SK-N-SH treated with all-trans-retinoic acid at 6 μM for 48 hours (cell line): ENCODE measurements at regions not wholly inside any gene's neighbourhood (a gene's known extent, or its start where the extent isn't known, plus 50 kb on each side); places are given as distances from the start of the nearest gene placed in this dataset.

Source experiments
- ATAC-seq: fragments of 200-7000 bp; cut with Tn5 transposase; 3 replicates; pipeline ENCODE4 v1.9.1; 2020; ENCODE audit warnings: mild to moderate bottlenecking, moderate library complexity
- ARNTL ChIP-seq: fragments of 450-650 bp; formaldehyde crosslinking; IDR thresholded peaks from 2 replicates; pipeline ENCODE4 v1.5.0; 2020; ENCODE audit warnings: low read depth, mild to moderate bottlenecking, moderate library complexity, borderline replicate concordance
- BACH2 ChIP-seq: fragments of 250-450 bp; sonication (Bioruptor Pico); IDR thresholded peaks from 2 replicates; pipeline ENCODE4 v1.9.0; 2021; ENCODE audit warnings: mild to moderate bottlenecking, borderline replicate concordance
- CSDC2 ChIP-seq: fragments of 250-450 bp; sonication (Bioruptor Pico); IDR thresholded peaks from 2 replicates; pipeline ENCODE4 v1.5.0; 2020; ENCODE audit warnings: mild to moderate bottlenecking, moderate library complexity
- GLIS3 ChIP-seq: fragments of 250-450 bp; sonication (Bioruptor Pico); IDR thresholded peaks from 2 replicates; pipeline ENCODE4 v1.5.0; 2020; ENCODE audit warnings: mild to moderate bottlenecking, moderate library complexity
- ISL1 ChIP-seq: fragments of 250-450 bp; sonication (Bioruptor Pico); IDR thresholded peaks from 2 replicates; pipeline ENCODE4 v2.1.2; 2022; ENCODE audit warnings: mild to moderate bottlenecking, moderate library complexity
- OSR1 ChIP-seq: fragments of 250-450 bp; sonication (Bioruptor Pico); IDR thresholded peaks from 2 replicates; pipeline ENCODE4 v1.8.0; 2022; ENCODE audit warnings: moderate library complexity, mild to moderate bottlenecking, inconsistent platforms
- PPARA ChIP-seq: fragments of 250-450 bp; sonication (Bioruptor Pico); IDR thresholded peaks from 2 replicates; pipeline ENCODE4 v1.5.0; 2020; ENCODE audit warnings: mild to moderate bottlenecking, borderline replicate concordance
- RARB ChIP-seq: fragments of 250-450 bp; sonication (Bioruptor Pico); IDR thresholded peaks from 2 replicates; pipeline ENCODE4 v1.8.0; 2021; ENCODE audit warnings: mild to moderate bottlenecking, moderate library complexity
- SNAI2 ChIP-seq: fragments of 250-450 bp; sonication (Bioruptor Pico); IDR thresholded peaks from 2 replicates; pipeline ENCODE4 v1.5.0; 2020; ENCODE audit warnings: mild to moderate bottlenecking, moderate library complexity
- TCF4 ChIP-seq: fragments of 250-450 bp; sonication (Bioruptor Pico); IDR thresholded peaks from 2 replicates; pipeline ENCODE4 v1.8.0; 2021; ENCODE audit warnings: mild to moderate bottlenecking, moderate library complexity, borderline replicate concordance
- TOX ChIP-seq: fragments of 250-450 bp; sonication (Bioruptor Pico); IDR thresholded peaks from 2 replicates; pipeline ENCODE4 v1.8.0; 2021; ENCODE audit warnings: mild to moderate bottlenecking, moderate library complexity, borderline replicate concordance
- ZC3H10 ChIP-seq: fragments of 250-450 bp; sonication (Bioruptor Pico); IDR thresholded peaks from 2 replicates; pipeline ENCODE4 v1.5.1; 2021; ENCODE audit warnings: mild to moderate bottlenecking, moderate library complexity
- ZFP3 ChIP-seq: fragments of 250-450 bp; sonication (Bioruptor Pico); IDR thresholded peaks from 2 replicates; pipeline ENCODE4 v1.5.0; 2020; ENCODE audit warnings: mild to moderate bottlenecking, moderate library complexity
- ZFP30 ChIP-seq: fragments of 450-650 bp; formaldehyde crosslinking; IDR thresholded peaks from 2 replicates; pipeline ENCODE4 v1.5.0; 2022; ENCODE audit warnings: mild to moderate bottlenecking, moderate library complexity
- ZNF565 ChIP-seq: fragments of 450-650 bp; formaldehyde crosslinking; conservative IDR thresholded peaks from 2 replicates; pipeline ENCODE4 v1.5.0; 2020; ENCODE audit warnings: low read depth, mild to moderate bottlenecking, moderate library complexity
- ZNF70 ChIP-seq: fragments of 450-650 bp; formaldehyde crosslinking; IDR thresholded peaks from 2 replicates; pipeline ENCODE4 v1.5.0; 2020; ENCODE audit warnings: mild to moderate bottlenecking, moderate library complexity
- ZNF8 ChIP-seq: fragments of 450-650 bp; formaldehyde crosslinking; IDR thresholded peaks from 2 replicates; pipeline ENCODE4 v1.5.0; 2020; ENCODE audit warnings: mild to moderate bottlenecking, moderate library complexity
- TF ChIP-seq, protein P1 (sequence below): fragments of 250-450 bp; sonication (Bioruptor Pico); IDR thresholded peaks from 2 replicates; pipeline ENCODE4 v1.8.0; 2020; ENCODE audit warnings: mild to moderate bottlenecking, moderate library complexity, borderline replicate concordance
- TF ChIP-seq, protein P2 (sequence below): fragments of 250-450 bp; sonication (Bioruptor Pico); IDR thresholded peaks from 2 replicates; pipeline ENCODE4 v1.5.1; 2020; ENCODE audit warnings: low read depth, mild to moderate bottlenecking, moderate library complexity
- TF ChIP-seq, protein P3 (sequence below): fragments of 250-450 bp; sonication (Bioruptor Pico); IDR thresholded peaks from 2 replicates; pipeline ENCODE4 v1.5.1; 2021; ENCODE audit warnings: mild to moderate bottlenecking, moderate library complexity
- TF ChIP-seq, protein P4 (sequence below): fragments of 250-450 bp; sonication (Bioruptor Pico); IDR thresholded peaks from 2 replicates; pipeline ENCODE4 v1.5.0; 2020; ENCODE audit warnings: mild to moderate bottlenecking, moderate library complexity

DNA sequence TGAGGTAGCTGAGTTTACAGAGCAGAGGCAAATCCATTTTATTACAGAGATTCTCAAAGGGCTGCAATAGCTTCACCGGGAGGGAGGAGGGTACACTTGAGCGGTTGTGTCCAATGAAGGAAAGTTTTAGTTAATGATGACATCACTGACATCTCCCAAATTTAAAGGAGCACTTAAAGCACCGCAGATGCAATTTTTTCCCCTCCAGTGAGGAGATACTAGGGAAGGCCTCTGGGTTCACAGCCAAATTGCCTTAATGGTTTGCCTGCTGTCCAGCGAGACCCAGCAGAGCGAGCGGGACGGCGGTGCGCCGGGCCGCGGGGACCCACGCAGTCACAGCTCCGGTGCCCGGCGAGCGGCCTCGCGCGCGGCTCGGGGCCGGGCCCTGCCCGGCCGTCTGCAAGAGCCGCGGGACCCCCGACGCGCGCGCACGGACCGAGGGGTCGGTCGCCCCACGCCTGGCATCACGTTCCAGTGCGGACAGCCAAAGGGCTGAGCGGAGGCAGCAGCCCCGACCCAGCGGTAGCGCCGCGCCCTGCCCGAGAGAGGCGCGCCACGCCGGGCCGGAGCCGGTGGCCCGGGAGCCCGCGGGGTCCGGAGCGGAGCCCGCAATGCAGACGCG lies 160.5 kb upstream of the CHRNA7 start:
- no peak for TF ChIP-seq ZNF70 (CRISPR knock-in tag)
- TF ChIP-seq ZNF8 = no peak
- TF ChIP-seq ZNF565 = no peak
- no peak for TF ChIP-seq ARNTL
- TF ChIP-seq ZFP3 (CRISPR knock-in tag) = no peak
- TF ChIP-seq OSR1 (CRISPR knock-in tag) = no peak
- no peak for TF ChIP-seq PPARA (CRISPR knock-in tag)
- no peak for TF ChIP-seq ISL1 (CRISPR knock-in tag)
- no peak for TF ChIP-seq SNAI2 (CRISPR knock-in tag)
- no peak for TF ChIP-seq TOX (CRISPR knock-in tag)
- TF ChIP-seq, protein P1, sequence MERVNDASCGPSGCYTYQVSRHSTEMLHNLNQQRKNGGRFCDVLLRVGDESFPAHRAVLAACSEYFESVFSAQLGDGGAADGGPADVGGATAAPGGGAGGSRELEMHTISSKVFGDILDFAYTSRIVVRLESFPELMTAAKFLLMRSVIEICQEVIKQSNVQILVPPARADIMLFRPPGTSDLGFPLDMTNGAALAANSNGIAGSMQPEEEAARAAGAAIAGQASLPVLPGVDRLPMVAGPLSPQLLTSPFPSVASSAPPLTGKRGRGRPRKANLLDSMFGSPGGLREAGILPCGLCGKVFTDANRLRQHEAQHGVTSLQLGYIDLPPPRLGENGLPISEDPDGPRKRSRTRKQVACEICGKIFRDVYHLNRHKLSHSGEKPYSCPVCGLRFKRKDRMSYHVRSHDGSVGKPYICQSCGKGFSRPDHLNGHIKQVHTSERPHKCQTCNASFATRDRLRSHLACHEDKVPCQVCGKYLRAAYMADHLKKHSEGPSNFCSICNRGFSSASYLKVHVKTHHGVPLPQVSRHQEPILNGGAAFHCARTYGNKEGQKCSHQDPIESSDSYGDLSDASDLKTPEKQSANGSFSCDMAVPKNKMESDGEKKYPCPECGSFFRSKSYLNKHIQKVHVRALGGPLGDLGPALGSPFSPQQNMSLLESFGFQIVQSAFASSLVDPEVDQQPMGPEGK = no peak
- no peak for TF ChIP-seq TCF4 (CRISPR knock-in tag)
- no peak for TF ChIP-seq ZC3H10 (CRISPR knock-in tag)
- TF ChIP-seq, protein P2, sequence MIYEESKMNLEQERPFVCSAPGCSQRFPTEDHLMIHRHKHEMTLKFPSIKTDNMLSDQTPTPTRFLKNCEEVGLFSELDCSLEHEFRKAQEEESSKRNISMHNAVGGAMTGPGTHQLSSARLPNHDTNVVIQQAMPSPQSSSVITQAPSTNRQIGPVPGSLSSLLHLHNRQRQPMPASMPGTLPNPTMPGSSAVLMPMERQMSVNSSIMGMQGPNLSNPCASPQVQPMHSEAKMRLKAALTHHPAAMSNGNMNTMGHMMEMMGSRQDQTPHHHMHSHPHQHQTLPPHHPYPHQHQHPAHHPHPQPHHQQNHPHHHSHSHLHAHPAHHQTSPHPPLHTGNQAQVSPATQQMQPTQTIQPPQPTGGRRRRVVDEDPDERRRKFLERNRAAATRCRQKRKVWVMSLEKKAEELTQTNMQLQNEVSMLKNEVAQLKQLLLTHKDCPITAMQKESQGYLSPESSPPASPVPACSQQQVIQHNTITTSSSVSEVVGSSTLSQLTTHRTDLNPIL = no peak
- TF ChIP-seq, protein P3, sequence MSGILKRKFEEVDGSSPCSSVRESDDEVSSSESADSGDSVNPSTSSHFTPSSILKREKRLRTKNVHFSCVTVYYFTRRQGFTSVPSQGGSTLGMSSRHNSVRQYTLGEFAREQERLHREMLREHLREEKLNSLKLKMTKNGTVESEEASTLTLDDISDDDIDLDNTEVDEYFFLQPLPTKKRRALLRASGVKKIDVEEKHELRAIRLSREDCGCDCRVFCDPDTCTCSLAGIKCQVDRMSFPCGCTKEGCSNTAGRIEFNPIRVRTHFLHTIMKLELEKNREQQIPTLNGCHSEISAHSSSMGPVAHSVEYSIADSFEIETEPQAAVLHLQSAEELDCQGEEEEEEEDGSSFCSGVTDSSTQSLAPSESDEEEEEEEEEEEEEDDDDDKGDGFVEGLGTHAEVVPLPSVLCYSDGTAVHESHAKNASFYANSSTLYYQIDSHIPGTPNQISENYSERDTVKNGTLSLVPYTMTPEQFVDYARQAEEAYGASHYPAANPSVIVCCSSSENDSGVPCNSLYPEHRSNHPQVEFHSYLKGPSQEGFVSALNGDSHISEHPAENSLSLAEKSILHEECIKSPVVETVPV (CRISPR knock-in tag) = no peak
- TF ChIP-seq CSDC2 = no peak
- no peak for ATAC-seq

DNA sequence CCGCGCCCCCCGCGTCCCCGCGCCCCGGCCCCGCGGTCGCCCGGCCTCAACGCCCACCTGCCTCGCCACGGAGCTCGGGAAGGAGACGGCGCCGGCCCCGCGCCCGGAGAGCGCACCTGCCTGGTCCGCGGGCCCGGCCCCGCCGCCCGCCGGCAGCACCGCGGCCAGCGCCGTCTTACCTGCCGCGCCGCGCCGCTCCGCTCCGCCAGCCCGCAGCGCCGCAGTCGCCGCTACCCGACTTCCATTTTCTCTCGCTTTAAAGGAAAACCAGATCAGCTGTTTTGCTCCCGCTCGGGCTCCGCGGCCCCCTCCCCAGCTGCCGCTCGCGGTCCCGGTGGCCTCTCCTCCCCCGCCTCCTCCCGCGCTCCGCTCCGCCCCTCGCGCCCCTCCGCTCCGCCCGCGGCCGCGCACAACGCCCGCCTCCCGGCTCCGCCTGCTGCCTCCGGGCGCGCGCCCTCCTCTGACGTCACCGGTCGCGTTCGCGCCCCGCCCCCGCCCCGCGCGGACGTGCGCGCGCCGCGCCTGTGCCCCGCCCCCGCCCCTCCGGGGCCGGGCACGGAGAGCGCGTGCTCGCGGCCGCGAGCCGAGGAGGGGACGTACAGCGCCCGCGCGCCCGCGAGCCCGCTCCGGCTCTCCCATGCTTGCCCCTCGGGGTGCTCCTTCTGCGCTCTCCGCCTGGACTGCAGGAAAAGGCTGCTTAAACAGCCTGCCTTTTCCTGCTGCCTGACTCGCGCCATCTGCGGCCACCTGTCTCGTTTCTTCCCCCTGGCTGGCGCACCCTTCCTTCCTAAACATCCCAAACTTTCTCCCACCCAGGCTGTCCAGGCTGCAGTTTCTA lies 159.8 kb upstream of the CHRNA7 start, which contains the start of gene OTUD7A:
TSS of gene OTUD7A (minus strand) at position 346 of the 838 bp plus-strand sequence.
- no peak for TF ChIP-seq SNAI2 (CRISPR knock-in tag)
- TF ChIP-seq, protein P1 = no peak
- TF ChIP-seq ZFP30 (CRISPR knock-in tag) = peak; percentile 24; the same call in 1 of the 2 replicates
- no peak for TF ChIP-seq ARNTL
- TF ChIP-seq BACH2 (CRISPR knock-in tag) = no peak
- no peak for TF ChIP-seq CSDC2
- TF ChIP-seq OSR1 (CRISPR knock-in tag) = no peak
- TF ChIP-seq TCF4 (CRISPR knock-in tag) = no peak
- TF ChIP-seq RARB = no peak
- TF ChIP-seq ZNF8 = no peak
- no peak for TF ChIP-seq ZFP3 (CRISPR knock-in tag)
- TF ChIP-seq, protein P4, sequence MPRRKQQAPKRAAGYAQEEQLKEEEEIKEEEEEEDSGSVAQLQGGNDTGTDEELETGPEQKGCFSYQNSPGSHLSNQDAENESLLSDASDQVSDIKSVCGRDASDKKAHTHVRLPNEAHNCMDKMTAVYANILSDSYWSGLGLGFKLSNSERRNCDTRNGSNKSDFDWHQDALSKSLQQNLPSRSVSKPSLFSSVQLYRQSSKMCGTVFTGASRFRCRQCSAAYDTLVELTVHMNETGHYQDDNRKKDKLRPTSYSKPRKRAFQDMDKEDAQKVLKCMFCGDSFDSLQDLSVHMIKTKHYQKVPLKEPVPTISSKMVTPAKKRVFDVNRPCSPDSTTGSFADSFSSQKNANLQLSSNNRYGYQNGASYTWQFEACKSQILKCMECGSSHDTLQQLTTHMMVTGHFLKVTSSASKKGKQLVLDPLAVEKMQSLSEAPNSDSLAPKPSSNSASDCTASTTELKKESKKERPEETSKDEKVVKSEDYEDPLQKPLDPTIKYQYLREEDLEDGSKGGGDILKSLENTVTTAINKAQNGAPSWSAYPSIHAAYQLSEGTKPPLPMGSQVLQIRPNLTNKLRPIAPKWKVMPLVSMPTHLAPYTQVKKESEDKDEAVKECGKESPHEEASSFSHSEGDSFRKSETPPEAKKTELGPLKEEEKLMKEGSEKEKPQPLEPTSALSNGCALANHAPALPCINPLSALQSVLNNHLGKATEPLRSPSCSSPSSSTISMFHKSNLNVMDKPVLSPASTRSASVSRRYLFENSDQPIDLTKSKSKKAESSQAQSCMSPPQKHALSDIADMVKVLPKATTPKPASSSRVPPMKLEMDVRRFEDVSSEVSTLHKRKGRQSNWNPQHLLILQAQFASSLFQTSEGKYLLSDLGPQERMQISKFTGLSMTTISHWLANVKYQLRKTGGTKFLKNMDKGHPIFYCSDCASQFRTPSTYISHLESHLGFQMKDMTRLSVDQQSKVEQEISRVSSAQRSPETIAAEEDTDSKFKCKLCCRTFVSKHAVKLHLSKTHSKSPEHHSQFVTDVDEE = peak; percentile 79; the same call in 1 of the 2 replicates
- TF ChIP-seq ISL1 (CRISPR knock-in tag) = no peak
- no peak; the same call in 1 of the 2 replicates for TF ChIP-seq ZNF70 (CRISPR knock-in tag)
- TF ChIP-seq TOX (CRISPR knock-in tag) = no peak
- TF ChIP-seq ZNF565 = no peak
- TF ChIP-seq, protein P3 (CRISPR knock-in tag) = no peak
- 0 out of 2 replicates have a peak, but pooled peaks have one; percentile 52 for TF ChIP-seq GLIS3 (CRISPR knock-in tag)
- peak; percentile 84 for ATAC-seq
